HAP-1 (cell line): ENCODE measurements at regions not wholly inside any gene's neighbourhood (a gene's known extent, or its start where the extent isn't known, plus 50 kb on each side); places are given as distances from the start of the nearest gene placed in this dataset.

Experiments used
- DNase-seq, 2 experiments: peaks; one replicate each; pipeline ENCODE4 v3.0.0-alpha.2; 2016 to 2020; ENCODE audit warnings: low spot score in 2 of 2
- H3K27me3 ChIP-seq: fragments of 250-450 bp; sonication (Bioruptor Pico); 2 replicates; pipeline ENCODE4 v1.5.1; 2020; ENCODE audit warnings: low read depth, mild to moderate bottlenecking, moderate library complexity
- H3K36me3 ChIP-seq: fragments of 250-450 bp; sonication (Bioruptor Pico); replicated peaks from 2 replicates; pipeline ENCODE4 v1.5.1; 2020; ENCODE audit warnings: mild to moderate bottlenecking
- H3K4me1 ChIP-seq: fragments of 250-450 bp; sonication (Bioruptor Pico); 2 replicates; pipeline ENCODE4 v1.5.1; 2020; ENCODE audit warnings: mild to moderate bottlenecking
- H3K4me3 ChIP-seq: fragments of 250-450 bp; sonication (Bioruptor Pico); 2 replicates; pipeline ENCODE4 v1.5.1; 2020; ENCODE audit warnings: mild to moderate bottlenecking, moderate library complexity
- H3K9me3 ChIP-seq: fragments of 250-450 bp; sonication (Bioruptor Pico); 2 replicates; pipeline ENCODE4 v1.5.1; 2020; ENCODE audit warnings: mild to moderate bottlenecking, moderate library complexity
- in situ Hi-C: fragments of 300-500 bp; cut with MboI; formaldehyde crosslinking; loops from 3 replicates; pipeline ENCODE4 v1.14.3; 2020; ENCODE audit warnings: low sequenced_read_pairs, inconsistent platforms, mixed read lengths

GRCh38 chr11:24082860-24083259 lies 414.0 kb upstream of the LUZP2 start:
- H3K9me3 ChIP-seq = no peaks in the 10 kb centered on the region
- H3K4me1 ChIP-seq = no peaks in the 10 kb centered on the region; the same call in 1 of the 2 replicates
- H3K4me3 ChIP-seq = no peak overlapping the region
- in situ Hi-C loops = no loop called here
- no peaks in the 10 kb centered on the region for H3K36me3 ChIP-seq
- H3K27me3 ChIP-seq = no peaks in the 10 kb centered on the region
- no peak for DNase-seq

- in situ Hi-C loops = no loop called here
- H3K4me3 ChIP-seq = no peak overlapping the region
- H3K9me3 ChIP-seq = no peaks in the 10 kb centered on the region
- H3K4me1 ChIP-seq = no peaks in the 10 kb centered on the region; the same call in 1 of the 2 replicates
- no peaks in the 10 kb centered on the region for H3K27me3 ChIP-seq
- no peak for DNase-seq
- H3K36me3 ChIP-seq = no peaks in the 10 kb centered on the region
Observed at GRCh38 chr11:24084956-24085355, 411.9 kb upstream of the LUZP2 start.

- in situ Hi-C loops = no loop called here
- no peaks in the 10 kb centered on the region for H3K27me3 ChIP-seq
- no peaks in the 10 kb centered on the region for H3K36me3 ChIP-seq
- DNase-seq = no peak
- no peak overlapping the region for H3K4me3 ChIP-seq
- no peaks in the 10 kb centered on the region for H3K9me3 ChIP-seq
- no peaks in the 10 kb centered on the region; the same call in 1 of the 2 replicates for H3K4me1 ChIP-seq
Observed at GRCh38 chr11:24086921-24087320, 409.9 kb upstream of the LUZP2 start.

GRCh38 chr11:24091594-24091993 lies 405.3 kb upstream of the LUZP2 start:
- Histone ChIP-seq H3K4me1 (no peaks in the 10 kb centered on the region), H3K36me3 (no peaks in the 10 kb centered on the region)
- in situ Hi-C loops = no loop called here

GRCh38 chr11:24093375-24093774 lies 403.5 kb upstream of the LUZP2 start:
- Histone ChIP-seq H3K36me3 (no peaks in the 10 kb centered on the region), H3K9me3 (no peaks in the 10 kb centered on the region), H3K4me1 (no peaks in the 10 kb centered on the region), H3K4me3 (no peak overlapping the region), H3K27me3 (no peaks in the 10 kb centered on the region)
- in situ Hi-C loops = no loop called here
- DNase-seq = no peak

More at GRCh38 chr11:24091594-24091993, 405.3 kb upstream of the LUZP2 start:
- Histone ChIP-seq H3K9me3 (no peaks in the 10 kb centered on the region), H3K27me3 (no peaks in the 10 kb centered on the region), H3K4me3 (no peak overlapping the region)
- DNase-seq = no peak

- Histone ChIP-seq H3K4me3 (no peak overlapping the region), H3K27me3 (no peaks in the 10 kb centered on the region), H3K9me3 (peaks cover 13% of the 10 kb centered on the region), H3K36me3 (no peaks in the 10 kb centered on the region), H3K4me1 (no peaks in the 10 kb centered on the region)
- DNase-seq = no peak
- in situ Hi-C loops = no loop called here
Observed at GRCh38 chr11:24108609-24109008, 388.2 kb upstream of the LUZP2 start.

- no peak for DNase-seq
- peaks cover 3% of the 10 kb centered on the region; the same call in 1 of the 2 replicates for H3K4me1 ChIP-seq
- no peaks in the 10 kb centered on the region for H3K27me3 ChIP-seq
- H3K36me3 ChIP-seq = no peaks in the 10 kb centered on the region
- in situ Hi-C loops = no loop called here
- H3K4me3 ChIP-seq = no peak overlapping the region
- no peaks in the 10 kb centered on the region for H3K9me3 ChIP-seq
Observed at GRCh38 chr11:24122291-24122690, 374.6 kb upstream of the LUZP2 start.

GRCh38 chr11:24124876-24125275 lies 372.0 kb upstream of the LUZP2 start:
- in situ Hi-C loops = no loop called here
- H3K4me3 ChIP-seq = no peak overlapping the region
- no peaks in the 10 kb centered on the region for H3K27me3 ChIP-seq
- no peak for DNase-seq
- H3K9me3 ChIP-seq = no peaks in the 10 kb centered on the region
- H3K4me1 ChIP-seq = peaks cover 3% of the 10 kb centered on the region; the same call in 1 of the 2 replicates
- no peaks in the 10 kb centered on the region for H3K36me3 ChIP-seq

- in situ Hi-C loops = no loop called here
Observed at GRCh38 chr11:24131698-24132097, 365.2 kb upstream of the LUZP2 start.

GRCh38 chr11:24132471-24132870 lies 364.4 kb upstream of the LUZP2 start:
- in situ Hi-C loops = no loop called here
- Histone ChIP-seq H3K4me3 (no peak overlapping the region), H3K27me3 (no peaks in the 10 kb centered on the region)

More at GRCh38 chr11:24131698-24132097, 365.2 kb upstream of the LUZP2 start:
- no peaks in the 10 kb centered on the region for H3K27me3 ChIP-seq
- no peak for DNase-seq
- no peaks in the 10 kb centered on the region for H3K9me3 ChIP-seq
- H3K4me1 ChIP-seq = no peaks in the 10 kb centered on the region
- no peak overlapping the region for H3K4me3 ChIP-seq
- H3K36me3 ChIP-seq = no peaks in the 10 kb centered on the region

GRCh38 chr11:24134879-24135589 lies 361.8 kb upstream of the LUZP2 start:
- H3K9me3 ChIP-seq = no peaks in the 10 kb centered on the region
- no peaks in the 10 kb centered on the region for H3K4me1 ChIP-seq
- in situ Hi-C loops = no loop called here
- H3K4me3 ChIP-seq = no peak overlapping the region
- no peaks in the 10 kb centered on the region for H3K27me3 ChIP-seq
- no peak for DNase-seq
- no peaks in the 10 kb centered on the region for H3K36me3 ChIP-seq

More at GRCh38 chr11:24132471-24132870, 364.4 kb upstream of the LUZP2 start:
- Histone ChIP-seq H3K4me1 (no peaks in the 10 kb centered on the region), H3K36me3 (no peaks in the 10 kb centered on the region), H3K9me3 (no peaks in the 10 kb centered on the region)
- DNase-seq = no peak

GRCh38 chr11:24142062-24142461 lies 354.8 kb upstream of the LUZP2 start:
- Histone ChIP-seq H3K4me3 (no peak overlapping the region), H3K36me3 (no peaks in the 10 kb centered on the region), H3K4me1 (no peaks in the 10 kb centered on the region), H3K27me3 (no peaks in the 10 kb centered on the region), H3K9me3 (no peaks in the 10 kb centered on the region)
- in situ Hi-C loops = no loop called here
- DNase-seq = no peak

- no peak for DNase-seq
- no peaks in the 10 kb centered on the region for H3K9me3 ChIP-seq
- H3K4me1 ChIP-seq = no peaks in the 10 kb centered on the region
- in situ Hi-C loops = no loop called here
- H3K36me3 ChIP-seq = no peaks in the 10 kb centered on the region
- no peak overlapping the region for H3K4me3 ChIP-seq
- H3K27me3 ChIP-seq = no peaks in the 10 kb centered on the region
Observed at GRCh38 chr11:24145411-24145810, 351.4 kb upstream of the LUZP2 start.

- Histone ChIP-seq H3K9me3 (no peaks in the 10 kb centered on the region), H3K4me3 (no peak overlapping the region), H3K27me3 (no peaks in the 10 kb centered on the region), H3K4me1 (no peaks in the 10 kb centered on the region; the same call in 1 of the 2 replicates), H3K36me3 (no peaks in the 10 kb centered on the region)
- DNase-seq = peak in 1 of 2 experiments; percentile 4
- in situ Hi-C loops = no loop called here
Observed at GRCh38 chr11:24153337-24153736, 343.5 kb upstream of the LUZP2 start.
